ENCODE measurements at regions not wholly inside any gene's neighbourhood (a gene's known extent, or its start where the extent isn't known, plus 50 kb on each side); places are given as distances from the start of the nearest gene placed in this dataset.

DNA sequence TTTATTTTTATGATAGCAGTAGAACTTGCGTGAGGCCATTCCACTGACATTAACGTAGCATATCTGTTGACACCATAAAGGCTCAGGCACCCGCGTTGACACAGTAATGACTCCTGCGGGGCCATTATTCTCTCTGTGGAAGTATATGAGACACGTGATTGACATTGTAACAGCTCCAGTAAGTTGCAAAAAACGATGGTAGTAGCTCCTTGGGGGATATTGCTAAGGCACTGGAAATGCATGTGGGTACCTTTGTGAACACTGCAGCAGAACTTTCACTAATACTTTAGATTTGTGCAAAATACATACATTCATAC is 918.8 kb upstream of the CDH8 start:
- TF ChIP-seq, protein P1, sequence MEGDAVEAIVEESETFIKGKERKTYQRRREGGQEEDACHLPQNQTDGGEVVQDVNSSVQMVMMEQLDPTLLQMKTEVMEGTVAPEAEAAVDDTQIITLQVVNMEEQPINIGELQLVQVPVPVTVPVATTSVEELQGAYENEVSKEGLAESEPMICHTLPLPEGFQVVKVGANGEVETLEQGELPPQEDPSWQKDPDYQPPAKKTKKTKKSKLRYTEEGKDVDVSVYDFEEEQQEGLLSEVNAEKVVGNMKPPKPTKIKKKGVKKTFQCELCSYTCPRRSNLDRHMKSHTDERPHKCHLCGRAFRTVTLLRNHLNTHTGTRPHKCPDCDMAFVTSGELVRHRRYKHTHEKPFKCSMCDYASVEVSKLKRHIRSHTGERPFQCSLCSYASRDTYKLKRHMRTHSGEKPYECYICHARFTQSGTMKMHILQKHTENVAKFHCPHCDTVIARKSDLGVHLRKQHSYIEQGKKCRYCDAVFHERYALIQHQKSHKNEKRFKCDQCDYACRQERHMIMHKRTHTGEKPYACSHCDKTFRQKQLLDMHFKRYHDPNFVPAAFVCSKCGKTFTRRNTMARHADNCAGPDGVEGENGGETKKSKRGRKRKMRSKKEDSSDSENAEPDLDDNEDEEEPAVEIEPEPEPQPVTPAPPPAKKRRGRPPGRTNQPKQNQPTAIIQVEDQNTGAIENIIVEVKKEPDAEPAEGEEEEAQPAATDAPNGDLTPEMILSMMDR (IDR thresholded peaks at IDR 0.05): no peak
- TF ChIP-seq POLR2AphosphoS5 (IDR thresholded peaks at IDR 0.05): no peak
- no peak for TF ChIP-seq POLR2A (IDR thresholded peaks at IDR 0.05)
- TF ChIP-seq EP300 (IDR thresholded peaks at IDR 0.05): no peak
- no peaks in the 10 kb centered on the region for H3K36me3 ChIP-seq
- H3K27me3 ChIP-seq: no peaks in the 10 kb centered on the region
- no peak overlapping the region for H3K27ac ChIP-seq
- DNase-seq: no peak
- intact Hi-C loops (cut with DNase I): no loop called here
- peaks cover 0 to 5% (median 2%) of the 10 kb centered on the region in 4 donors for H3K4me1 ChIP-seq
- peaks cover 0 to 2% (median 0%) of the 10 kb centered on the region in 4 donors for H3K9me3 ChIP-seq
- WGBS, 2 donors: 39 to 49% methylated on average over 7 of the region's 7 CpGs
- H3K4me3 ChIP-seq: no peak overlapping the region

DNA sequence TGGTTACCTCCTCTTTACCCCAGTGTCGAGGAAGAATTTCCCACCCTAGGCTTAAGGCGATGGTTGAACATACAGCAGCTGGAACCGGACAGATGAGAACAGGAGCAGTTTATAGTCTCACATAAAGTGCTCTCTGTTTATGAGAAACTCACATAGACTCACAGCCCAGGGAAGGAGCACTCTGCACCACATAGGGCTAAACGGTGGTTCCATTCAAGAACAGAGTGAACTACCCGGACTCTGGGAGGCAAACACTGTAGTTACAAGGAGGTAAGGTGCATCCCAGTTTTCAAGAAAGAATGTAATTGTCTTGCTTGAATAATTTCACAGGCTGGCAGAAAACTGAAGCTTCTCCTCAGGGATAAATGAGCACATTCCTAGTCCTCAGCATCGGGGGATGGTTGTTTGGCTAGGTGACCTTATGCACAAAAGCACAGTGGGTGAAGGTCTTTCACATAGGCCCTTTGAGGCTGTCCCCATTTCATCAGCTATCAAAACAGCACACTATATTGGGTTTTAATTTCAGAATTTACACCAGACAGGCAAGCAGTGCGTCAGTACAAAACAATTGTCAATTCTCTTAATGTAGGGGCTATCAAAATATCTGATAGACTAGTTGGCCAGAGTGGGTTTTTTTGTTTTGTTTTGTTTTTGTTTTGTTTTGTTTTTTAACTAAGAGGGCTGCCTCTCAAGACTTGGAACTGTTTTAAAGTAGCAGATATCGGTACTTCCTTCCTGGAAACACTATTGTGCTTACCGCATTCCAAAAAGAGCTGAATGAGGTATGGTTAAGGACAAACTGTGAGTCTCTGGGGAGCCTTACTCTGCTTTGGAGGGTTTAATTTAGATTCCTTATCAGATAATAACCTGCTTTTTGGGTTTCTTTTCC is 918.1 kb upstream of the CDH8 start:
- Histone ChIP-seq H3K4me1 (peaks cover 0 to 5% (median 2%) of the 10 kb centered on the region in 4 donors), H3K36me3 (no peaks in the 10 kb centered on the region), H3K27ac (no peak overlapping the region), H3K4me3 (no peak overlapping the region), H3K27me3 (no peaks in the 10 kb centered on the region), H3K9me3 (peaks cover 0 to 2% (median 0%) of the 10 kb centered on the region in 4 donors)
- TF ChIP-seq, protein P1 (IDR thresholded peaks at IDR 0.05): no peak
- TF ChIP-seq POLR2A (IDR thresholded peaks at IDR 0.05) (no peak), POLR2AphosphoS5 (IDR thresholded peaks at IDR 0.05) (no peak), EP300 (IDR thresholded peaks at IDR 0.05) (no peak)
- intact Hi-C loops (cut with DNase I): no loop called here
- no peak for DNase-seq
- WGBS, 2 donors: 47 to 60% methylated on average over 9 of the region's 9 CpGs

DNA sequence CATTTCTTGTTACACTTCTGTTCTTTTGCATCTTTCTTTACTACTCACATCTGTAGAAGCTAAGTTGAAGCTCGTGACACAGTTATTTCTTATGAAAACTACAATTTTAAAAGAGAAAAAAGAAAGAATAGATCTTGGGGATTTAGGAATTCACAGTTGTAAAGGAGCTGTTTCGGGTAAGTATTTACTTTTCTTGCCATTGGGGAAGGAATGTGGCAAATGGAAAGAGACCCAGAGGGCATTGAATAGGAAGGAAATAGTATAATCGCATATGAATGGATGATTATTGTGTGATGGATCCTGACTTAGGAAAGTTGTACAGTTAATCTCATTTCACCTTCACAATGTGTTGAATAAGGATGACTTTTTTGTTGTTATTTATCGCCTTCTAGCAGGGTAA is 914.1 kb upstream of the CDH8 start:
- Histone ChIP-seq H3K36me3 (no peaks in the 10 kb centered on the region), H3K4me3 (no peak overlapping the region), H3K4me1 (peaks cover 0 to 8% (median 3%) of the 10 kb centered on the region in 4 donors), H3K27ac (no peak overlapping the region), H3K9me3 (peaks cover 0 to 2% (median 0%) of the 10 kb centered on the region in 4 donors), H3K27me3 (no peaks in the 10 kb centered on the region)
- 64 to 67% methylated on average over 4 of the region's 4 CpGs for WGBS, 2 donors
- TF ChIP-seq, protein P1 (IDR thresholded peaks at IDR 0.05): no peak
- TF ChIP-seq POLR2AphosphoS5 (IDR thresholded peaks at IDR 0.05) (no peak), EP300 (IDR thresholded peaks at IDR 0.05) (no peak)
- intact Hi-C loops (cut with DNase I): no loop called here
- no peak for DNase-seq

DNA sequence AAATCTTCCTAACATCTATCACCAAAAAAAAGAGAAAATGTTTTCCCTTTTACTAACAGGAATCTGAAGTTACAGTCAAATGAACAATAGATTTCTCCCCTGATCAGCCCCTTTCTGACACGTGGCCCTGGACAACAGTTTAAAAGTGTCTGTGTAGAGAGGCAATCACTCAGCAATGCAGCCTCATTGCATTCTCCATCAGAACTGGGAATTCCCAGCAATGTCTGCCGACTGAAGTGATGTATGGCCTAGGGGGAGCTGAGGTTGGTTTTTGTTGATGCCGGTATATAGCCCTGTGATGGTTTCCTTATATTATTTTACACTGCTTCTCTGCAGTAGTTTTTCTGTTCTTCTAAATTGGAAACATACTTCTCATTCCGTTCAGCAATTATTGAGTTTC is 904.3 kb upstream of the CDH8 start:
- H3K4me1 ChIP-seq: peaks cover 0 to 10% (median 0%) of the 10 kb centered on the region in 4 donors
- no peak overlapping the region for H3K4me3 ChIP-seq
- no peak for DNase-seq
- 41 to 51% methylated on average over 4 of the region's 4 CpGs for WGBS, 2 donors
- no peaks in the 10 kb centered on the region for H3K36me3 ChIP-seq
- TF ChIP-seq, protein P1 (IDR thresholded peaks at IDR 0.05): no peak
- no peak for TF ChIP-seq POLR2A (IDR thresholded peaks at IDR 0.05)
- TF ChIP-seq EP300 (IDR thresholded peaks at IDR 0.05): no peak
- intact Hi-C loops (cut with DNase I): no loop called here
- no peaks in the 10 kb centered on the region for H3K27me3 ChIP-seq
- no peak overlapping the region for H3K27ac ChIP-seq
- no peaks in the 10 kb centered on the region for H3K9me3 ChIP-seq
